ENCODE measurements at regions not wholly inside any gene's neighbourhood (a gene's known extent, or its start where the extent isn't known, plus 50 kb on each side); places are given as distances from the start of the nearest gene placed in this dataset.

DNA sequence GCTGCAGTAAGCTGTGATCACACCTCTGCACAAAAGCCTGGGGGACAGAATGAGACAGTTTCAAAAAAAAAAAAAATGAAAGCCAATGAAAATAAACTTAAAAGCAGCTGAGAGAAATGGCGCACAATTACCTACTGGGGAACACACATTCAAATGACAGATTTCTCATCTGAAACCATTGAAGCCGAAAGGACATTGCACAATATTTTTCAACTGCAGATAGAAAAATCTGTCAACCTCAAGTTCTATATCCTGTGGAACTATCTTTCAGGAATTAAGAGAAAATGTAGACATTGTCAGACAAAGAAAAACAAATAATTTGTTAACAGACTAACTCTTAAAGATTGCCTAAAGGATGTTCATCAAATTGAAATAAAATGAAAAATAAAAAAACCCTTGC is 442.8 kb downstream of the MATN1 start:
- DNase-seq, result no peak

- no peak for DNase-seq
These were observed 445.5 kb downstream of the MATN1 start for GRCh38 chr1:30277911-30278310.

GRCh38 chr1:30277415-30277814 is 446.0 kb downstream of the MATN1 start:
- DNase-seq, result no peak

- DNase-seq, result no peak
These were observed 447.2 kb downstream of the MATN1 start for GRCh38 chr1:30275926-30276764.

- DNase-seq, result no peak
These were observed 448.3 kb downstream of the MATN1 start for GRCh38 chr1:30274976-30275621.

- DNase-seq, result no peak
These were observed 449.0 kb downstream of the MATN1 start for GRCh38 chr1:30274173-30274970.

GRCh38 chr1:30273456-30273855 is 449.9 kb downstream of the MATN1 start:
- DNase-seq, result no peak

DNA sequence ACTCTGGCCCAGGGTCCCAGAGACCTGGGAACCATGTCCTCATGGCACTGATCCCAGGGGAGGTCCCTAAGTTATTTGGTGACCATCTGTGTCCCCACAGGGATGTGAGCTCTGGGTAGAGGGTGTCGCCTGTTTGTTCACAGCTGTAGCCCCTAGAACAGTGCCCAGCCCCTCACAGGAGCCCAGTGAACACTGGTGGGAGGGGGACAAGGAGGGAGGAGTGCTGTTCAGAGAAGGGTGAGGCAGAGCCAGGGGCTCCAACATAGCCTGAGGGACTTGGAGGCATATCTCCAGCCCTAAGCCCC is 450.4 kb downstream of the MATN1 start:
- DNase-seq, result no peak

- DNase-seq, result no peak
These were observed 450.9 kb downstream of the MATN1 start for GRCh38 chr1:30272277-30273020.

DNA sequence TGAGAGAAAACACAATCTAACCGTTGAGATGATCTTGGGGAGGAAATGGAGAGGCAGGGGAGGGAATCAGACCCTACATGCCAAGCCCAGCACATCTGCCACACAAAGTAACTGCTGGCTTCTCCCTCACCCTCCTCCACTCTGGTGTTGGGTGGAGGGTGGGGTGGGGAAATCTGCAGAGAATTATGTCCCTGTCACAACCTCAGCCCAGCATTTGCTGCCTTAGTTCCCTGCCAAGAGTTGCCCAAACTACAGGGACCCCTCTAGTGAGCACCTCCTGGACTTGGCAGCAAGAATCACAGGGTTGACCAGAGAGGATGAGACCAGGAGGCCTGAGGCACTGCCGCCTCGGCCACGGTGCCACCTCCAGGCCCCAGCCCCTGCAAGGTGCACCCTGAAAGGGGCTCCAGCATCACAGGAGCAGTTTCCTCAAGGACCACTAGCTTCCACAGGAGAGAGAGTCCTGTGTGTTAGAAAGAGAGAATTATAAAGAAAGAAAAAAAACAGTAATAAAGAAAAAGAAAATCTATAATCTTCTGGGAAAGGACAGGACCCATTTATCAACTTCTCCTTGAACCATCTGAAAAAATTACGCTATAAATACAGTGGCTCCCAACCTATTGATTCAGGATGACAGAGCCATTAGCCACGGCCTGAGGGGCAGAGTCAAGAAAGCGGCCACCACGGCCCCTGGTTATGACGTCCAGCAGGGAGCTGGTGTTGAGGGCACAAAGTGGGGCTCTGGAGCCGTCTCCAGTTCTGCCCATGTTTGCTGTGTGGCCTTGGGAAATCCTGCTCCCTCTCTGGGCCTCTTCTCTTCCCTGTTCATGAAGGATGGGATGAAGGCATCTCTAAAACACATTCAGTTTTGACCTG is 451.7 kb downstream of the MATN1 start:
- DNase-seq, result no peak

GRCh38 chr1:30270461-30270860 is 452.9 kb downstream of the MATN1 start:
- no peak for DNase-seq

DNA sequence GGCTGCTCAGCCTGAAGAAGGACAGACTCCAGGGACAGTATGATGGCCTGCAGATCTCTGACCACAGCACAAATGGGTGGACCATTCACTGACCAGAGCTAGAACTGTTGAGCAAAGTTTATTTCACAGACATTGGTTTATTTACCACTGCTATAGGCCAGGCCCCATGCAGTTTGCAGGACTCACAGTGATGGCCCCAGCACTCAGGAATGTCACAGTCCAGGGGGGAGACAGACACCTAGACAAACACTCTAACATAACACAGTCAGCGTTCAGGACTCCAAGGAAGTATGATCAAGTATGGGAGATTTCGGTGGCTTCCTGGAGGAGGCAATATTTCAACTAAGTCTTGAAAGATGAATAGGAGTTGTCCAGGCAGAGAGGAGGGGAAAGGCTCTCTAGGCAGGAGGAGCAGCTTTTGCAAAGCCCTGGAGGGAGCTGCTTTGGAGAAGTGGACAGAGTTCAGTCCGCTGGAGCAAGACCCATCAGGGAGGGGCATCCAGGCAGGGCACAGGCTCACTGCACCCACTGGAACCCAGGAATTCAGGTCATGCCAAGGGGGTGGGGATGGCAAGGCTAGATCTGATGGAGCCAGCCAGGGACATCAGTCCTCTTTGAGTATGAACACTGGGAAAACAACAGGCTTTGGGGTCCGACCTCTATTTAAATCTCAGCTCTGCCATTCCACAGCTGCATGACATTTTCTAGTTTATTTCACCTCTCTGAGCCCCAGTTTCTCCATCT is 454.3 kb downstream of the MATN1 start:
- DNase-seq, result no peak

GRCh38 chr1:30267856-30268255 is 455.5 kb downstream of the MATN1 start:
- DNase-seq, result no peak

DNA sequence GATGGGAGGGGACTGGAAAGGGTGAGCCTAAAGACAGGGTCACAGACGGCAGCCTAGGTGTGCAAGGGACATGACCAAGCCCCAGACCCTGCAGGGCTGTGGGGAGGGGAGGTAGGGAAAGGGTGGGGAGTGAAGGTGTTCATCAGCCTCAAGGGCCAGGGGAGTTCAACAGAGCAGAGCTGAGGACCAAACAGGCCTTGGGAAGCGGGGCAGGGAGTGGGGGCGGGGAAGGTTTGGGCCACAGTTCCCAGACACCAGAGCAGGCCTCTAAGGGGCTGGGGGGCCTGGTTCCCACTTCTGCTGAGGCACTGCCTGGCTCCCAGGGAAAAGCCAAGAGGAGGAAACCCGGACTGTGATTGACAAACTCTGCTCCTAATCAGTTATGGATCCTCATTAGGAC is 456.3 kb downstream of the MATN1 start:
- DNase-seq, result no peak

GRCh38 chr1:30265127-30266070 is 458.0 kb downstream of the MATN1 start:
- DNase-seq, result no peak

- DNase-seq, result no peak
These were observed 458.7 kb downstream of the MATN1 start for GRCh38 chr1:30264672-30265025.

GRCh38 chr1:30263888-30264671 is 459.3 kb downstream of the MATN1 start:
- DNase-seq, result no peak

- DNase-seq, result no peak
These were observed 460.0 kb downstream of the MATN1 start for GRCh38 chr1:30263405-30263804.

DNA sequence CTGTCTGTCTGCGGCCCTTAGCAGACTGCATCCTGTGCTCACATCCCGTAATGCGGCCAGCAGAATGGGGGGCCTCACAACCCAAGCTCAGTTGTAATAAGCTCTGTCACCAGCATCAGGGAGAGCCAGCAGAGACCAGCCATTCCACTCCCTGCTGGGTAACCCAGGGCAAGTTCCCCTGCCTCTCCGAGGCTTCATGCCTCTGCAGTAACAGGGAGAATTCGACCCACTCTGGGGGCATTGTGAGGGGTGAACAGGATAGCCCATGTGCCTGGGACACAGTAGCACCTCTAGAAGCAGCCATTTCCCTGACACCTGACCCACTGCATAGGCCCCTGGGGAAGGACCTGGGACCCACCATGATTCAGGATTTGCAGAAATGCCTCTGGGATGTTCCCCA is 461.2 kb downstream of the MATN1 start:
- no peak for DNase-seq

Measured in CD4-positive, alpha-beta T cell treated with Interleukin-17A for 1 hour (primary cell).